Fibroblast of lung (primary cell): ENCODE measurements at regions not wholly inside any gene's neighbourhood (a gene's known extent, or its start where the extent isn't known, plus 50 kb on each side); places are given as distances from the start of the nearest gene placed in this dataset.

Experiments used
- DNase-seq, 2 donors: peaks; one replicate each; pipeline versions ENCODE4 v3.0.0 to v3.0.0-alpha.2; 2010; ENCODE audit warnings: low read depth in 2 of 2
- H2AFZ ChIP-seq: 2 replicates; pipeline ENCODE4 v1.5.1; 2012; ENCODE audit warnings: low read length, control low read depth, inconsistent platforms
- H3K27ac ChIP-seq: 2 replicates; pipeline ENCODE4 v1.5.1; 2011; ENCODE audit warnings: low read length, control low read depth; ENCODE audit not compliant: insufficient read depth
- H3K27me3 ChIP-seq: 2 replicates; pipeline ENCODE4 v1.5.1; 2011; ENCODE audit warnings: mild to moderate bottlenecking, low read length; ENCODE audit not compliant: control insufficient read depth, insufficient read depth
- H3K36me3 ChIP-seq: 2 replicates; pipeline ENCODE4 v1.5.1; 2011; ENCODE audit warnings: low read length; ENCODE audit not compliant: control insufficient read depth, insufficient read depth
- H3K4me1 ChIP-seq: 2 replicates; pipeline ENCODE4 v1.5.1; 2011; ENCODE audit warnings: low read length; ENCODE audit not compliant: control insufficient read depth, insufficient read depth; ENCODE audit errors: extremely low read depth
- H3K4me2 ChIP-seq: 2 replicates; pipeline ENCODE4 v1.5.1; 2011; ENCODE audit warnings: low read length, control low read depth; ENCODE audit not compliant: insufficient read depth; ENCODE audit errors: extremely low read depth
- H3K4me3 ChIP-seq, 4 experiments: fragments of 200-600 bp in 1 of 4; sonication (generic) in 1 of 4; replicated peaks in 1 of 4; 2 replicates each; pipeline ENCODE4 v1.5.1; 2011 to 2016; ENCODE audit warnings: low read length in 4 of 4, low read depth in 3 of 4, mild to moderate bottlenecking in 3 of 4, control low read depth in 2 of 4, inconsistent platforms in 1 of 4, mixed read lengths in 1 of 4; ENCODE audit not compliant: insufficient read depth in 1 of 4; ENCODE audit errors: control extremely low read depth in 1 of 4
- H3K79me2 ChIP-seq: 2 replicates; pipeline ENCODE4 v1.5.1; 2012; ENCODE audit warnings: mild to moderate bottlenecking, low read length, inconsistent platforms; ENCODE audit not compliant: control insufficient read depth, insufficient read depth
- H3K9ac ChIP-seq: 2 replicates; pipeline ENCODE4 v1.5.1; 2011; ENCODE audit warnings: mild to moderate bottlenecking, low read length, control low read depth; ENCODE audit not compliant: insufficient read depth
- H3K9me3 ChIP-seq: 2 replicates; pipeline ENCODE4 v1.5.1; 2012; ENCODE audit warnings: low read depth, low read length; ENCODE audit not compliant: control insufficient read depth, insufficient read depth
- H4K20me1 ChIP-seq: 2 replicates; pipeline ENCODE4 v1.5.1; 2011; ENCODE audit warnings: low read length; ENCODE audit not compliant: control insufficient read depth, insufficient read depth; ENCODE audit errors: extremely low read depth
- CTCF ChIP-seq, 2 donors: IDR thresholded peaks in 1 of 2; conservative IDR thresholded peaks in 1 of 2; 1 replicate in 1 of 2; 2 replicates in 1 of 2; pipeline ENCODE4 v1.5.1; 2011 to 2012; ENCODE audit warnings: low read length in 2 of 2, control low read depth in 1 of 2, inconsistent platforms in 1 of 2, low read depth in 1 of 2, mild to moderate bottlenecking in 1 of 2
- EZH2 ChIP-seq: IDR thresholded peaks from 2 replicates; pipeline ENCODE4 v1.5.1; 2012; ENCODE audit warnings: low read length, control low read depth, mild to moderate bottlenecking; ENCODE audit errors: missing control alignments

DNA sequence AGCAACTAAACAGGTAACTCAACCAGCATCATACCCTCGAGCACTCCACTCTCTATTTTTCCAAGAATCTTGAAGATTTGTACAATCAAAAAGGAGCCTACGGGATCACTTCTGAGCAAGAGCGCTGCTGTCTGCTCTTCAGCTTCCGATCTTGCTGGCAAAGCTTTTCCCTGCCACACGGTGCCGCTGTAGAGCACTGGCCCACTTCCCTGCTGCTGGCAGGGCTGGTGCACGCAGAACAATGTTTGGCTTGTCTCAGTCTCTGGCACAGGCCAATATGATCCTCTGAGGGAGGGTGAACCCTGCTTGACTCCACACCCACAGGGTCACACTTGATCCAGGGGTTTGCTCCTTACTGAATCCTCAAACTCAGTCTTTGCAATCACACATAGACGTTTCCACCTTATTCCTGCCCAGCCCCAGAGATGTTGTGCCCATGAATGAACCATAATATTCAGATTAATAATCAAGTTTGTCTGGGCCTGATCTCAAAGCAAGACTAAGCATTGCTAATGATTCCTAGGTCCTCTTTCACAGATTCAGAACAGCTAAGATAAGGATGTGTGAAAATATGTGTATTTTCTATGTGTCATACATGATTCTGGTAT is 536.6 kb downstream of the SOX6 start:
- no peak overlapping the region for H3K4me2 ChIP-seq
- TF ChIP-seq EZH2 (no peak), CTCF (conservative IDR thresholded peaks at IDR 0.05 in 1 of 2, IDR thresholded peaks at IDR 0.05 in 1 of 2; ENCODE audit: low read depth in 1 of 2, low read length in 2 of 2) (peak; percentile 82 to 85)

DNA sequence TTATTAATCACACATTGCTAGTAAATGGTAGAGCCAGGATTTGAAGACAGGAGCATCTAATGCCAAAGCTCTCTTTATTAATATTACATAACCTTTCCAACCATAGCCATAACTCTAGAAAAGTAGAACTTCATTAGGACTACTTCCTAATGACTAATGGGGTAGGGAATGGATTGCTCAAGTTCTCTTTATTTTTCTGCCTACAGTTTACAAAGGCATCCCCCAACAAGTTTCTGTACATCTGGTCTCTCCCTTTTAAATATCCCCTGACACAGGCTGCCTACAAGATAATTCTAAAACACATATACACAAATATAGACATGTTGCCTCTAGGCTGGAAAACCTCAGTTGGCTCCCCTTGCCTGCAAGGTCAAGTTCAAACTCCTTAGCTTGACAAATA is 534.9 kb downstream of the SOX6 start:
- Histone ChIP-seq H2AFZ (no peak overlapping the region), H3K4me3 (no peak overlapping the region), H3K9ac (no peak overlapping the region), H3K9me3 (no peaks in the 10 kb centered on the region), H4K20me1 (no peaks in the 10 kb centered on the region), H3K4me2 (no peak overlapping the region), H3K4me1 (peaks cover 2% of the 10 kb centered on the region), H3K27me3 (no peaks in the 10 kb centered on the region), H3K36me3 (no peaks in the 10 kb centered on the region), H3K79me2 (no peaks in the 10 kb centered on the region), H3K27ac (no peak overlapping the region)
- TF ChIP-seq EZH2 = no peak
- no peak for TF ChIP-seq CTCF (conservative IDR thresholded peaks at IDR 0.05 in 1 of 2, IDR thresholded peaks at IDR 0.05 in 1 of 2; ENCODE audit: low read depth in 1 of 2, low read length in 2 of 2)
- peak in 1 of 2 donors; percentile 65 for DNase-seq

More for the DNA sequence above, 536.6 kb downstream of the SOX6 start:
- Histone ChIP-seq H4K20me1 (no peaks in the 10 kb centered on the region), H3K27ac (no peak overlapping the region), H3K4me3 (no peak overlapping the region), H3K9me3 (no peaks in the 10 kb centered on the region), H2AFZ (no peak overlapping the region), H3K9ac (no peak overlapping the region), H3K36me3 (no peaks in the 10 kb centered on the region), H3K27me3 (no peaks in the 10 kb centered on the region), H3K4me1 (peaks cover 2% of the 10 kb centered on the region), H3K79me2 (no peaks in the 10 kb centered on the region)
- DNase-seq = peak; percentile 42 to 49

DNA sequence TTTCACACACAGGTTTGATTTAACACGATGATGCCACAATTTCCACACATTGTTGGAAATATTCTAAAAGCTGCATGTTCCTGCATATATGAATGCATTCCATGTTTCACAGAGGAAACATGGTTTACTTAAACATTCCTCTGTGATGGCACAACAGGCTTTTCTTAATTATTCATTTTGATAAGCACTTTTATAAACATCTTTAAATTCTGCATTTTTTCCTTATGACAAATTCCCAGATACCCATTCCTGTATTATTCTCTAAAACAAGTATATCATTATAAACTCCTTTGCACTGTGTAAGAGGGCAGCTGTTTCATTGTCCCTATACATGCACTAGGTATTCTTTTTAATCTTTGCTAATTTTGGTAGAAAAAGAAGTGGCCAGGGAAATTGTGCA is 532.3 kb downstream of the SOX6 start:
- H3K9me3 ChIP-seq = no peaks in the 10 kb centered on the region
- H3K27me3 ChIP-seq = no peaks in the 10 kb centered on the region
- no peaks in the 10 kb centered on the region for H4K20me1 ChIP-seq
- no peaks in the 10 kb centered on the region for H3K79me2 ChIP-seq
- TF ChIP-seq CTCF (conservative IDR thresholded peaks at IDR 0.05 in 1 of 2, IDR thresholded peaks at IDR 0.05 in 1 of 2; ENCODE audit: low read depth in 1 of 2, low read length in 2 of 2) (no peak), EZH2 (no peak)
- DNase-seq = peak; percentile 46 to 75
- H3K4me3 ChIP-seq = no peak overlapping the region
- no peak overlapping the region for H2AFZ ChIP-seq
- no peaks in the 10 kb centered on the region for H3K36me3 ChIP-seq
- no peak overlapping the region for H3K27ac ChIP-seq
- H3K4me2 ChIP-seq = no peak overlapping the region
- H3K4me1 ChIP-seq = no peaks in the 10 kb centered on the region
- no peak overlapping the region for H3K9ac ChIP-seq
